Left ventricle myocardium superior (tissue), 1 donor: ENCODE measurements at regions not wholly inside any gene's neighbourhood (a gene's known extent, or its start where the extent isn't known, plus 50 kb on each side); places are given as distances from the start of the nearest gene placed in this dataset.

ENCODE experiments used
- ATAC-seq: fragments of 200-7000 bp; cut with Tn5 transposase; one replicate; pipeline ENCODE4 v1.9.1; 2020; ENCODE audit warnings: mild to moderate bottlenecking, moderate library complexity
- DNase-seq: peaks from one replicate; pipeline ENCODE4 v3.0.0-alpha.2; 2020
- intact Hi-C: fragments of 100-400 bp; cut with micrococcal nuclease; formaldehyde crosslinking; loops from one replicate; pipeline ENCODE4 v1.11.0; 2022
- donor health status: DM: no; HTN: yes; CAD: no; lungs with severe emphysema.

DNA sequence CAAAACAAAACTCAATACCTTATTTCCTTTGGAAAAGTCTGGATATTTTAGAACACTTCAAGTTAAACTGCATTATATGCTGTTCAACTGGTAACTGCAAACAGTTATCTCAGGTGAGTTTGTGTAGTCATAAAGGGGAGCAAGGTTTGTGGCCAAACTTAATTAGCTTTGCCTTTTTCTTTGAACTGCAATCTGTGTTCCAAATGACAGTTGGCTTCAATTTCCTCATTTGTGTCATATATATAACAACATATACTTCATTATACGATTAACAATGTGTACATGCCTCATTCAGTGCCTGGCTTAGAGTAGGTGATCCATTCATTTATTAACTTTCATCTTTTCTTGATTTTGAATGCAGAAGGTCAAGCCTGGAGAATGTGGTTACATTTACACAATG, 55.8 kb downstream of the KCNE4 start:
- ATAC-seq (no peak), DNase-seq (no peak)
- intact Hi-C loops: loop anchor here (10.0 kb wide), 1 partner anchor 133 kb away; no protein-coding TSS in a partner anchor

DNA sequence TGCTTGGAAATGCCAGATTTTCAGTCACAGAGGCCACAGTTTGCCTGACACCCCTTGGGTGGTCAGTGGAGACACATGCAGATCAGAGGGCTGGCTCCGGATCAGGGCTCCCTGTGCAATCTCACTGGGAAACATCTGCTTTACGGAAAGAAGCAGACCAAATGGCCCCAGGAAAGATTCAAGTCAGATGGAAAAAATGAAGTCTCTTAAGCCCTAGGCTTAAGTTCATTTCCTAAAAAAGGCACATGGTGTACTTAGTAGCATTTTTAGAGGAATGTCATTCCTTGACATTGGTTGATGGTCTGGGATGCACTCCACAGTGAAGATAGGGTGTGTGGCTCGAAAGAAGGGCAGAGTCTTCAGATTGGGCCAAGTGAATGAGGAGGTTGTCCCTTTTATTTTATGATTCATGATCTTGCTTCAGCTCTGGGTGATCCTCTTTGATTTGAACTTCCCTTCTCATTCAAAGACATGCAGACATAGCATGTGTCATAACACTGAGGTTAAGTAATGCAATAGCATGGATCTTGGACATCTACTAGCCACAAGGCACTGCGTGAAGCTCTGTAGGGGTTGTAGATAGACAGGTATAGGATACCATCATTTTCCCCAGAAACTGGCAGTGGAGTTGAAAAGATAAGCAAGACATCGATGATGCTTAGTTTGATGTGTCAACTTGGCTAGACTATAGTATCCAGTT, 56.5 kb downstream of the KCNE4 start:
- ATAC-seq (no peak), DNase-seq (no peak)
- intact Hi-C loops: loop anchor here (10.0 kb wide), 1 partner anchor 134 kb away; no protein-coding TSS in a partner anchor

GRCh38 chr2:223109341-223109740, 57.4 kb downstream of the KCNE4 start:
- DNase-seq (no peak), ATAC-seq (no peak)
- intact Hi-C loops: loop anchor here (10.0 kb wide), 1 partner anchor 135 kb away; no protein-coding TSS in a partner anchor

DNA sequence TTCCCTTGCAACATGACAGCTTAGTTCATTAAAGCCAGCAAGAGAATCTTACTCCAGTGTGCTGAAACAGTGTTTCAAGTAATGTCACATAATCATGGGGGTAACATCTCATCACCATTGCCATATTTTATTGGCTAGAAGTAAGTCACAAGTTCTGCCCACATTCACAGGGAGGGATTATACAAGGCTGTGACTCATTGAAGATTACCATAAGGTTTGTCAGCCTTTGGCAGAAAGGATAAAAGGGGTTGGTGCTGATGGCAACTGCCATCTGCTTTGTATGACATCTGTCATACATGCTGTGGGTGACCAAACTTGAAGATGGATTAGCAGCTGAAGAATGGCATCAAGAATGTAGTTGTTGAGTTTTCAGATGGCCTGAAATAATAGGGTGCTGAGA, 61.2 kb downstream of the KCNE4 start:
- intact Hi-C loops: no loop called here
- DNase-seq (no peak), ATAC-seq (no peak)

DNA sequence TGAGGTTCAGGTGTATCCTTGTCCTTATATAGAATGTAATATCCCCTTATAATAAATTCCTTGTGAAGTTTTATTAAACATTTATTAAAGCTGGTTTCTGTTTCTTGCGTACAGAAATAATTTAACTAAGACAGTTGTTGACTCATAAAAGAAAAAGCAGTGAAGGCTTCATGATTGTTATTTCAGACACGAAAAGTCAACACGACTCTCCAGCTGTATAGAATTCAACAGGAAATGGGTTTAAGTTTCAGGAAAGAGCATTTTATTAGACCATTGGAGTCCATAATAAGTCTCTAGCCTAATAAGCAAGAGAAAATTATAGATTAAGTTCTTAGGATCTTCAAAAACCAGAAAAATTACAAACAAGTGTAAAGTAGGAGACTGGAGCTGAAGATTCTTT, 62.2 kb downstream of the KCNE4 start:
- DNase-seq: no peak
- intact Hi-C loops: no loop called here
- ATAC-seq: no peak

DNA sequence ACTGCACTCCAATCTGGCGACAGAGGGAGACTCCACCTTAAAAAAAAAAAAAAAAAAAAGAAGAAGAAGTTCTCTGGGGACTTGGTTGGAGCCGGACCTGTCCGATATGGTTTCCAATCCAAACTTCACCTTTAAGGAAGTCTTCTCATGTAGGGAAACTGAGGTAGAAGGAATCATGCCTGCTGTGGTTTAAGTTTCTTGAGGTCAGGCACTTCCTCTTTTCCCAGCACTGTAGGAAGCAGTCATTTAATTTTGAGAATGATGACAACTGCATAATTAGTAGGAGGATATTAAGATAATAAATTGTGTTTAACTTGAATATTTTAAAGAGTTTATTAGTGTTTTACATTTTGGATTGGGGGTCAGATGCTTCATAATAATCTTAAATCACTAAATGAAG, 62.9 kb downstream of the KCNE4 start:
- no peak for DNase-seq
- ATAC-seq: no peak
- intact Hi-C loops: no loop called here

DNA sequence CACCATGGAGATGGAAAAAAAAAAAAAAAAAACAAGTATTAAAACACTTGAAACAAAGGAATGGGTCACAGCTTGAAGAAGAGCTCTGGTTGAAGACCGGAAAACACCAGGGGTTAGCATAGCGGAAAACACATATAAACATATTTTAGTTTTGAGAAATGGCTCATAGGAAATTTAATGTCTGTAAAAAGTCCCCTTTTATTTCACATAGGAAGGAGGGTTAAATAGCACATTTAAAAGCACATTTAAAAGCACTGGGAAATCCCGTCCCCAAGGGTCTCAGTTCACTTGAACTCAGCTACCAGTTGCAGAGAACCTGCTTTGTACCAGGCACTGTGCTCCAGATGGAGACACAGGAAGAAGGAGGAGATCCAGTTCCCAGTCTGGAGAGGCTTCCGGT, 65.5 kb downstream of the KCNE4 start:
- DNase-seq (no peak), ATAC-seq (no peak)
- intact Hi-C loops: no loop called here

GRCh38 chr2:223121283-223121682, 69.3 kb downstream of the KCNE4 start:
- ATAC-seq (no peak), DNase-seq (no peak)
- intact Hi-C loops: no loop called here

DNA sequence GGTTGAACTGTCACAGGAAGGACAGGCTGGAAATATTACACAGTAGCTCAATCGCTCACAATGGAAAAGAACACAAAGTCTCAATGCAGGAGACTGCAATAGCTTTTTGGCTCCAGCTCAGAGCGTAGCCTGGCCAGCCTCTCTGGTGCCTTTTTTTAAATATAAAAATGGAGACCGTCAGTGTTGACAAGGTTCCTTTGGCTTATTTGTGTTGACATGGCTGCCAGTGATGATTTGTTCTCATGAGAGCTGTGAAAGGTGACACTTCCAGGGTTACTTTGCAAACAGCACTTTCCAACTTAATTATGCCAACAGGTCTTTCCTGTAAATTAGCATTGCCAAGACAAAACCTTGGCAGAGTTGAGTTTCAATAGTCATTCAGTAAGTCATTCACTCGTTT, 70.8 kb downstream of the KCNE4 start:
- ATAC-seq (peak; percentile 83), DNase-seq (no peak)
- intact Hi-C loops: no loop called here

- peak; percentile 88 for ATAC-seq
- DNase-seq: no peak
- intact Hi-C loops: no loop called here
Measured at GRCh38 chr2:223123855-223124610, 72.0 kb downstream of the KCNE4 start.

DNA sequence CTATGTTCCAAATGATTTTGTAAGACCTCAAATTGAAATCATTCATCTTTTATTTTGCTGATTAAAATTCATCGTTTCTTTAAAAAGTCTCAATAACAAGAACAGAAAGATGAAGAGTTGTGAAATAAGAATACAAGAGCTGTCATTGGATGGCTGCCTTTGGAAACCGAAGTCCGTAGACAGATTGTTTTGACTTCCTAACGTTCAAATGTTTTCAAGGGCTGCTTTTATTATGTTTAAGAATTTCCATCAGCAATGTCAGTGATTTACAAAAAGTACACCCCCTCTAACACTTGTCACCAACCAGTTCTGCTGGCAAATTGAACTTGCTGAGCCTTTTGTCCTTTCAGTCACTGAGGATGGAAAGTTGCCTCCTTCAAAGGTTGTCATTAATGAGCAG, 89.6 kb downstream of the KCNE4 start:
- no peak for DNase-seq
- ATAC-seq: no peak
- intact Hi-C loops: no loop called here

DNA sequence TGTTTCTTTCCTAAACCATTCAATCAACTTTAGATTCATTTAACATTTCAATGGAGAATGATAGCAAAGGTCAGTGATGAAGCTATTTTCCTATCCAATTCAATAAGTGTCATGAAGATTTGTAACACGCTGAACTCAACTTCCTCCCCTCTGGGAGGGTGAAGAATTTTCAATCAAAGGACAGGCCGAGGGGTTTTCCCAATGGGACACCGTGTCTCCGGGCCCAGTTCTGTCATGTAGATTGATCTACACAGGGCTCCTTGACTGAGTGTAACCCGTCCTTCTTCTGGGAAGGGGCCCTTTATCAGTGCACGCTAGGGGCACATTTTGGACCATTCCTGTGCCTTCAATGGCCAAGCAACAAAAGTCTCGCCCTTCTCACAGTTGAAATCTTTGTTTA, 90.1 kb downstream of the KCNE4 start:
- DNase-seq: no peak
- ATAC-seq: no peak
- intact Hi-C loops: no loop called here

DNA sequence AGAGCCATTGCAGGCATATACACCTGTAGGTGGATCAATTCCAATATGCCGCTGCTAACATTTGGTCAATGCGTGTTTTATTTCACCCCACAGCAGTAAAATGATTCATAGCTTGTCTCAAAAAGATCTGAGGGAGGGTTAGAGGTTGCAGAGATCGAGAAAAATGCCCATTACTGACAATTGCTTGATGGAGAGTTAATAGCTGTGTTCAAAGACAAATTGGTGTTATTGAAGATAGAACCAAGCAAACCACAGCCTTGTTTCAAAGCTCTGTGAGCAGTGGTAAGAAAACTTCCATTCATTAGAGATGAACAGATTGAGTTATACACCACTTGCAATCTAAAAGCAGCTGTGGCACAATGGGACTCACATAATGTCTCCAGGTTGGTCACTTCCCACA, 95.4 kb downstream of the KCNE4 start:
- intact Hi-C loops: no loop called here
- ATAC-seq (no peak), DNase-seq (no peak)

DNA sequence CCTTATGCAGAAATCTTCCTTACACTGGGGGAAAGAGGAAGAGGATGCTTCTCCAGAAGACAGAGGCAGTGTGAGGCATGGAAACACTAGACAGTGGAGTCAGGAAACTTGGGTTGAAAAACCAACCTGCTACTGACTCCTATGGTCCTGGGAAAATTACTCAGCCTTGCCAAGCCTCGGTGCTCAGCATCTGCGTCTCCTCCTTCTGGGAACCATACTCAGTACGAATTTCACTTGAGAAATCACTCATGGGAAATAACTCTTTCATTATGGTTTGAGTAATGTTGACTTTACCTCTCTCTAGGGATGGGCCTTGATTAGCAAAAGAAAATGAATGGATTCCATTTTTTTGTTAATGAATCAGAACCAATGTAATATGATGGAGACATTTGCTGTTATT, 96.5 kb downstream of the KCNE4 start:
- intact Hi-C loops: no loop called here
- ATAC-seq: no peak
- no peak for DNase-seq

GRCh38 chr2:223155956-223156355, 104.0 kb downstream of the KCNE4 start:
- DNase-seq (no peak), ATAC-seq (no peak)
- intact Hi-C loops: no loop called here

- ATAC-seq (no peak), DNase-seq (no peak)
- intact Hi-C loops: no loop called here
Measured at GRCh38 chr2:223161873-223162458, 110.0 kb downstream of the KCNE4 start.

GRCh38 chr2:223165423-223166214, 113.6 kb downstream of the KCNE4 start:
- ATAC-seq (no peak), DNase-seq (no peak)
- intact Hi-C loops: no loop called here

- DNase-seq (no peak), ATAC-seq (no peak)
- intact Hi-C loops: no loop called here
Measured at GRCh38 chr2:223166215-223166493, 114.2 kb downstream of the KCNE4 start.

DNA sequence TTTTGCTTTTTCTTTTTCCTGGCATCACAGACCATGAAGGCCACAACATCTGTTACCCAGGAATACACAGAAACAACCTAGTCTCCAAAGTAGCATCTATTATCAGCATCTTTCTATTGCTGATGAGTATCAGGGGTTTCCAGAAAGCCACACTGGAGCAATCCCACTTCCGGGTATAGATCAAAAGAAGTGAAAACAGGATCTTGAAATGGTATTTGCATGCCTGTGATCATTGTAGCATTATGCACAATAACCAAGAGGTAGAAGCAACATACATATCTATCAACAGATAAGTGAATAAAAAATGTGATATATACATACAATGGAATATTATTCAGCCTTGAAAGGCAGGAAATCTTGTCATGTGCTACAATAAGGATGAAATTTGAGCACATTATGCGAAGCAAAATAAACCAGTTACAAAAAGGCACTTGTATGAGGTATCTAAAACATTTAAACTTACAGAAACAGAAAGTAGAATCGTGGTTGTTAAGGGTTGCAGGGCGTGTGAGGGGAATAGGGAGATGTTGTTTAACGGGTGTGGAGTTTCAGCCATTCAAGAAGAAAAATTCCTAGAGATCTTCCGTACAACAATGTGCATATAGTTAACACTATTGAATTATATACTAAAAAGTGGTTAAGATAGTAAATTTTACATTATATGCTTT, 115.1 kb downstream of the KCNE4 start:
- no peak for DNase-seq
- ATAC-seq: no peak
- intact Hi-C loops: no loop called here
